Smooth muscle cell (in vitro differentiated cells): ENCODE measurements at regions not wholly inside any gene's neighbourhood (a gene's known extent, or its start where the extent isn't known, plus 50 kb on each side); places are given as distances from the start of the nearest gene placed in this dataset.
A peak's percentile ranks its signal among the peaks of the same experiment; 100 is the strongest.

Experiments used
- DNase-seq: peaks from one replicate; lab custom pipeline; 2025; ENCODE audit not compliant: unreplicated experiment; lab: John Stamatoyannopoulos, UW
- H2AFZ ChIP-seq: fragments of 200-600 bp; sonication (generic); 2 replicates; pipeline ENCODE4 v1.6.0; 2016; ENCODE audit warnings: antibody characterized with exemption, low read depth, mild to moderate bottlenecking
- H3F3A ChIP-seq: fragments of 200-600 bp; sonication (generic); 2 replicates; pipeline ENCODE4 v1.6.0; 2017; ENCODE audit warnings: antibody characterized with exemption, low read depth
- H3K27ac ChIP-seq: fragments of 200-600 bp; sonication (generic); 2 replicates; pipeline ENCODE4 v1.5.1; 2016; ENCODE audit warnings: low read depth, mild to moderate bottlenecking
- H3K27me3 ChIP-seq: fragments of 200-600 bp; sonication (generic); 2 replicates; pipeline ENCODE4 v1.6.1; 2016; ENCODE audit warnings: low read depth, mild to moderate bottlenecking
- H3K36me3 ChIP-seq: fragments of 200-600 bp; sonication (generic); 2 replicates; pipeline ENCODE4 v1.5.1; 2016; ENCODE audit warnings: low read depth
- H3K4me1 ChIP-seq: fragments of 200-600 bp; sonication (generic); 2 replicates; pipeline ENCODE4 v1.5.1; 2016; ENCODE audit warnings: low read depth
- H3K4me2 ChIP-seq: fragments of 200-600 bp; sonication (generic); 2 replicates; pipeline ENCODE4 v1.6.0; 2016; ENCODE audit warnings: mild to moderate bottlenecking
- H3K4me3 ChIP-seq: fragments of 200-600 bp; sonication (generic); 2 replicates; pipeline ENCODE4 v1.5.1; 2016; ENCODE audit warnings: mild to moderate bottlenecking
- H3K79me2 ChIP-seq: fragments of 200-600 bp; sonication (generic); 2 replicates; pipeline ENCODE4 v1.6.0; 2016; ENCODE audit warnings: low read depth, mild to moderate bottlenecking
- H3K9ac ChIP-seq: fragments of 200-600 bp; sonication (generic); 2 replicates; pipeline ENCODE4 v1.6.0; 2016; ENCODE audit warnings: low read depth
- H3K9me3 ChIP-seq: fragments of 200-600 bp; sonication (generic); replicated peaks from 2 replicates; pipeline ENCODE4 v1.5.1; 2016; ENCODE audit warnings: low read depth
- H4K20me1 ChIP-seq: fragments of 200-600 bp; sonication (generic); 2 replicates; pipeline ENCODE4 v1.6.0; 2016; ENCODE audit warnings: low read depth
- WGBS: methylation state at CpG from one replicate; pipeline ENCODE4 v1.1.7; 2016; ENCODE audit warnings: low lambda C conversion rate; 5-methylcytosine and 5-hydroxymethylcytosine counted together
- TF ChIP-seq, protein P1 (sequence below): fragments of 200-600 bp; sonication (generic); IDR thresholded peaks from 2 replicates; pipeline ENCODE4 v1.5.1; 2017; ENCODE audit warnings: borderline replicate concordance, mild to moderate bottlenecking, antibody characterized with exemption; ENCODE audit not compliant: insufficient read depth, poor library complexity, severe bottlenecking

DNA sequence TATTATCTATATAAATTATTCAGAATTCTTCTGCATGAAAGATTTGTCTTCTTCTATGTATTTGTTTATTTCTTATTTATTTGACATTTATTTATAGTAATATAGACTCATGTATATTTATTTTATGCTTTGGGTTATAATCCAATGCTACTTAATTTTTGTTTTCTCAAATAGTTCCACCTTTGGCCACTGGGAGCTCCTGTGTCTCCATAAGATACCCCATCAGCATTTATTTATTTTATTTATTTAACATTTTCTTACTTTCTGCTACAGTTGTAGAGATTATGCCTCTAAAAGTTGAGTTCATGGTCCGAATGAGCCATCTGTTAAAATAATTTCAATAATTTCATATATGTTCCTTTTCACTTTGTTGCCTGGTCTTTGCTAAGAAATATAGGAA lies 289.4 kb downstream of the ADGRL2 start:
- WGBS: 83% methylated on average over 1 of the region's 1 CpG
- TF ChIP-seq, protein P1, sequence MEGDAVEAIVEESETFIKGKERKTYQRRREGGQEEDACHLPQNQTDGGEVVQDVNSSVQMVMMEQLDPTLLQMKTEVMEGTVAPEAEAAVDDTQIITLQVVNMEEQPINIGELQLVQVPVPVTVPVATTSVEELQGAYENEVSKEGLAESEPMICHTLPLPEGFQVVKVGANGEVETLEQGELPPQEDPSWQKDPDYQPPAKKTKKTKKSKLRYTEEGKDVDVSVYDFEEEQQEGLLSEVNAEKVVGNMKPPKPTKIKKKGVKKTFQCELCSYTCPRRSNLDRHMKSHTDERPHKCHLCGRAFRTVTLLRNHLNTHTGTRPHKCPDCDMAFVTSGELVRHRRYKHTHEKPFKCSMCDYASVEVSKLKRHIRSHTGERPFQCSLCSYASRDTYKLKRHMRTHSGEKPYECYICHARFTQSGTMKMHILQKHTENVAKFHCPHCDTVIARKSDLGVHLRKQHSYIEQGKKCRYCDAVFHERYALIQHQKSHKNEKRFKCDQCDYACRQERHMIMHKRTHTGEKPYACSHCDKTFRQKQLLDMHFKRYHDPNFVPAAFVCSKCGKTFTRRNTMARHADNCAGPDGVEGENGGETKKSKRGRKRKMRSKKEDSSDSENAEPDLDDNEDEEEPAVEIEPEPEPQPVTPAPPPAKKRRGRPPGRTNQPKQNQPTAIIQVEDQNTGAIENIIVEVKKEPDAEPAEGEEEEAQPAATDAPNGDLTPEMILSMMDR: peak; percentile 38

DNA sequence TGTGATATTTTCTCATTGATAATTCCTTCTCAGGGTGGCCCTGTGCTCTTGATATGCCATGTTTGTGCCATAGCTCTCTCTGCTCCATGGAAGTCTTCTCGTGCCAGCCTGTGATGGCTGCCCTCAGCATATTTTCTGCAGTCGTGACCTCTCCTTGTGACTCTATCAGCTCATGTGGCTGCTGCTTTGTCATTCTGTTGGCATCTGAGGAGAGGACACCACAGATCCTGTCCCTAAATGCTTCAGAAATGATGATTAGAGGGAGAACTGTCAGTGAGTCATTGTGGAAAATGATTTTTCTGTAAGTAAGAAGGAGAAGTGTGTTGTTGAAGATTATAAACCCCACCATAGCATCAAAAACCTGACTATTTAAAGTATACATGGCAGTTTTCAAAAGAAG lies 286.0 kb downstream of the ADGRL2 start:
- Histone ChIP-seq H3K9ac (no peak overlapping the region), H3K9me3 (no peaks in the 10 kb centered on the region), H2AFZ (no peak overlapping the region), H3K36me3 (no peaks in the 10 kb centered on the region), H3K4me2 (peak overlapping the region; percentile 26), H4K20me1 (no peaks in the 10 kb centered on the region), H3K27me3 (no peaks in the 10 kb centered on the region), H3F3A (no peaks in the 10 kb centered on the region), H3K27ac (peak overlapping the region; percentile 52), H3K79me2 (no peaks in the 10 kb centered on the region), H3K4me1 (no peaks in the 10 kb centered on the region), H3K4me3 (no peak overlapping the region)
- WGBS: 31% methylated on average over 2 of the region's 2 CpGs
- no peak for DNase-seq
- TF ChIP-seq, protein P1: no peak

More for the DNA sequence above, 289.4 kb downstream of the ADGRL2 start:
- no peak overlapping the region for H3K27ac ChIP-seq
- H3K27me3 ChIP-seq: no peaks in the 10 kb centered on the region
- H3K4me2 ChIP-seq: no peak overlapping the region
- no peaks in the 10 kb centered on the region for H3K4me1 ChIP-seq
- no peaks in the 10 kb centered on the region for H3K36me3 ChIP-seq
- no peak for DNase-seq
- H4K20me1 ChIP-seq: no peaks in the 10 kb centered on the region
- H3K79me2 ChIP-seq: no peaks in the 10 kb centered on the region
- H3K9ac ChIP-seq: no peak overlapping the region
- H2AFZ ChIP-seq: no peak overlapping the region
- H3K4me3 ChIP-seq: no peak overlapping the region
- no peaks in the 10 kb centered on the region for H3F3A ChIP-seq
- no peaks in the 10 kb centered on the region for H3K9me3 ChIP-seq

DNA sequence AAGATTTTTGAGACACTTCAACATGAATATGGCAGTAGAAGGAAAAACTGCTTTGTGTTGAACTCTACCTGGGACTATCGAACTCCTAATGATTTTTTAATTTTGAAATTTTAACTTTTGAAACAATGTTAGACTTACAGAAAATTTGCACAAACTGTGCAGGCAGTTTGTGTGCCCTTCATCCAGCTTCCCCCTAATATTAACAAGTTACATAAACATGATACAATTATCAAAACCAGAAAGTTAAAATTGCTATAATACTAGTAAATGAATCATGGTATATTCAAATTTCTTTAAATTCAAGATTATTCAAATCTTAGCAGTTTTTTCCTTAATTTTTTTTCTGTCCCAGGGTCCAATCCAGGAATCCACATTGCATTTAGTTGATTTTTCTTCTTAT lies 278.9 kb downstream of the ADGRL2 start:
- no peaks in the 10 kb centered on the region for H3K9me3 ChIP-seq
- H3K36me3 ChIP-seq: no peaks in the 10 kb centered on the region
- TF ChIP-seq, protein P1: no peak
- no peak for DNase-seq
- no peak overlapping the region for H2AFZ ChIP-seq
- WGBS: 91% methylated on average over 1 of the region's 1 CpG
- H3K27ac ChIP-seq: no peak overlapping the region
- H3F3A ChIP-seq: no peaks in the 10 kb centered on the region
- H4K20me1 ChIP-seq: no peaks in the 10 kb centered on the region
- no peak overlapping the region for H3K9ac ChIP-seq
- no peak overlapping the region for H3K4me2 ChIP-seq
- H3K4me3 ChIP-seq: no peak overlapping the region
- no peaks in the 10 kb centered on the region for H3K4me1 ChIP-seq
- no peaks in the 10 kb centered on the region for H3K79me2 ChIP-seq
- H3K27me3 ChIP-seq: no peaks in the 10 kb centered on the region

DNA sequence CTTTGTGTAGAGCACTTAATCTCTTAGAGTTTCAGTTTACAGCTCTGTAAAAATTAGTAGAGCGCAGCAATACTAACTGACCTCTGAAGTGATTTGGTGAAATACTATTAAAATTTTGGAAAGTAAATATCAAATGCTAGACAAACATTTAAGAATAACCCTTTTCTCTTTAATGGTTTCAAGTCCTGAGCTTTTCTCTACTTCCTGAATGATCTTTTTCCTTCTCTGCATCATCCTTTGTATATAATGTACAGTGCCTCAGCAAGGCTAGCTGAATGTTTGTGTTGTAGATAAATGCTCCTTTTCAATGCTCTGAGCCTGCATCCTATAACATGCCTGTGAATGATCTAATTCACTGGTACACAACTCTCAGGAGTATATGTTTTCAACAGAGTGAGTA lies 272.9 kb downstream of the ADGRL2 start:
- Histone ChIP-seq H3K36me3 (no peaks in the 10 kb centered on the region), H3K4me1 (no peaks in the 10 kb centered on the region), H3K27me3 (no peaks in the 10 kb centered on the region), H3K9me3 (no peaks in the 10 kb centered on the region), H3K79me2 (no peaks in the 10 kb centered on the region), H2AFZ (no peak overlapping the region), H3K4me2 (no peak overlapping the region), H3K27ac (no peak overlapping the region), H4K20me1 (no peaks in the 10 kb centered on the region), H3K9ac (no peak overlapping the region), H3K4me3 (no peak overlapping the region), H3F3A (no peaks in the 10 kb centered on the region)
- TF ChIP-seq, protein P1: no peak
- DNase-seq: no peak
- 55% methylated on average over 1 of the region's 1 CpG for WGBS
